B cell (primary cell): ENCODE measurements at regions not wholly inside any gene's neighbourhood (a gene's known extent, or its start where the extent isn't known, plus 50 kb on each side); places are given as distances from the start of the nearest gene placed in this dataset.
A peak's percentile ranks its signal among the peaks of the same experiment; 100 is the strongest.

ENCODE experiments used
- ATAC-seq: fragments of 200-7000 bp; cut with Tn5 transposase; one replicate; pipeline ENCODE4 v1.10.0; 2021; ENCODE audit warnings: low read depth, mild to moderate bottlenecking, moderate number of reproducible peaks, moderate library complexity
- CTCF ChIA-PET: fragments of 350-600 bp; sonication (Branson Sonifier 250); formaldehyde crosslinking; loops from one replicate; lab custom pipeline; 2021; ENCODE audit warnings: antibody characterized with exemption, inconsistent platforms; lab: Charles Lee
- POLR2A ChIA-PET: fragments of 350-600 bp; sonication (Branson Sonifier 250); formaldehyde crosslinking; loops from one replicate; lab custom pipeline; 2021; ENCODE audit warnings: antibody characterized with exemption; lab: Charles Lee
- DNase-seq: peaks from one replicate; pipeline ENCODE4 v3.0.0; 2013
- H2AFZ ChIP-seq: 2 replicates; pipeline ENCODE4 v1.6.1; 2012; ENCODE audit warnings: mild to moderate bottlenecking, low read depth, low read length; ENCODE audit not compliant: insufficient read depth, poor library complexity, severe bottlenecking
- H3K27ac ChIP-seq, 2 donors: 1 replicate in 1 of 2; 2 replicates in 1 of 2; pipeline ENCODE4 v1.5.1; 2012 to 2013; ENCODE audit warnings: low read length in 2 of 2, mild to moderate bottlenecking in 2 of 2, moderate library complexity in 1 of 2
- H3K27me3 ChIP-seq, 4 experiments: fragments of 200-600 bp in 1 of 4; sonication (generic) in 1 of 4; replicated peaks in 1 of 4; 1 replicate in 2 of 4; 2 replicates in 2 of 4; pipeline versions ENCODE4 v1.6.1 to v1.7.0; 2013 to 2016; ENCODE audit warnings: low read length in 3 of 4, mild to moderate bottlenecking in 2 of 4, mixed read lengths in 1 of 4, moderate library complexity in 1 of 4; ENCODE audit not compliant: insufficient read depth in 4 of 4, control insufficient read depth in 3 of 4; ENCODE audit errors: control extremely low read depth in 1 of 4
- H3K36me3 ChIP-seq, 2 experiments: replicated peaks in 1 of 2; 1 replicate in 1 of 2; 2 replicates in 1 of 2; pipeline versions ENCODE4 v1.6.1 to v1.7.1; 2013; ENCODE audit warnings: low read length in 1 of 2; ENCODE audit not compliant: insufficient read depth in 2 of 2, control insufficient read depth in 1 of 2; ENCODE audit errors: control extremely low read depth in 1 of 2, extremely low read depth in 1 of 2
- H3K4me1 ChIP-seq, 2 donors: fragments of 200-600 bp in 1 of 2; sonication (generic) in 1 of 2; 1 replicate in 1 of 2; 2 replicates in 1 of 2; pipeline versions ENCODE4 v1.5.1 to v1.6.1; 2013 to 2017; ENCODE audit warnings: low read length in 2 of 2; ENCODE audit not compliant: control insufficient read depth in 2 of 2, insufficient read depth in 2 of 2
- H3K4me2 ChIP-seq: replicated peaks from 2 replicates; pipeline ENCODE3; 2012; ENCODE audit warnings: mild to moderate bottlenecking, low read depth, low read length; ENCODE audit not compliant: poor library complexity, severe bottlenecking
- H3K4me3 ChIP-seq, 5 experiments: fragments of 200-600 bp in 1 of 5; sonication (generic) in 1 of 5; 1 replicate in 3 of 5; 2 replicates in 2 of 5; pipeline versions ENCODE4 v1.5.1 to v1.7.0; 2011 to 2016; ENCODE audit warnings: low read length in 4 of 5, mild to moderate bottlenecking in 4 of 5, low read depth in 2 of 5, control low read depth in 1 of 5, moderate library complexity in 1 of 5; ENCODE audit not compliant: insufficient read depth in 1 of 5; ENCODE audit errors: control extremely low read depth in 1 of 5, extremely low read depth in 1 of 5
- H3K79me2 ChIP-seq: fragments of 200-600 bp; sonication (generic); one replicate; pipeline ENCODE4 v1.6.0; 2016; ENCODE audit warnings: low read length; ENCODE audit not compliant: control insufficient read depth, insufficient read depth
- H3K9ac ChIP-seq: fragments of 200-600 bp; sonication (generic); 2 replicates; pipeline ENCODE4 v1.6.1; 2017; ENCODE audit warnings: mild to moderate bottlenecking, low read length, moderate library complexity
- H3K9me3 ChIP-seq, 3 donors: one replicate each; pipeline versions ENCODE4 v1.6.1 to v1.7.1; 2013; ENCODE audit warnings: low read length in 2 of 3; ENCODE audit not compliant: control insufficient read depth in 2 of 3, insufficient read depth in 1 of 3; ENCODE audit errors: control extremely low read depth in 1 of 3
- H4K20me1 ChIP-seq: 2 replicates; pipeline ENCODE4 v1.6.0; 2012; ENCODE audit warnings: mild to moderate bottlenecking, low read length; ENCODE audit not compliant: insufficient read depth, control insufficient read depth, poor library complexity, severe bottlenecking
- H3K27ac Mint-ChIP-seq: one replicate; pipeline ENCODE4 v1.8.0; 2021; ENCODE audit warnings: mixed read lengths
- H3K27me3 Mint-ChIP-seq: one replicate; pipeline ENCODE4 v1.8.0; 2021; ENCODE audit warnings: mixed read lengths
- H3K4me1 Mint-ChIP-seq: one replicate; pipeline ENCODE4 v1.8.0; 2021; ENCODE audit warnings: mixed read lengths
- H3K4me3 Mint-ChIP-seq: one replicate; pipeline ENCODE4 v1.8.0; 2021; ENCODE audit warnings: mixed read lengths
- H3K9me3 Mint-ChIP-seq: one replicate; pipeline ENCODE4 v1.8.0; 2022; ENCODE audit warnings: mixed read lengths; ENCODE audit not compliant: insufficient read depth
- EZH2 ChIP-seq: IDR thresholded peaks from 2 replicates; pipeline ENCODE4 v1.6.1; 2012; ENCODE audit warnings: borderline replicate concordance, low read depth, mild to moderate bottlenecking, moderate library complexity, low read length; ENCODE audit not compliant: insufficient read depth, poor library complexity, severe bottlenecking
- WGBS: methylation state at CpG from one replicate; pipeline ENCODE4 v1.1.5; 2013; ENCODE audit warnings: missing lambda C conversion rate; ENCODE audit not compliant: insufficient coverage; 5-methylcytosine and 5-hydroxymethylcytosine counted together
- intact Hi-C: fragments of 100-400 bp; cut with micrococcal nuclease; formaldehyde crosslinking; loops from one replicate; pipeline ENCODE4 v1.10.0; 2022
- TF ChIP-seq, protein P1 (sequence below): fragments of 200-600 bp; IDR thresholded peaks from one replicate; pipeline ENCODE4 v1.8.0; 2022; ENCODE audit warnings: antibody characterized with exemption, mild to moderate bottlenecking

DNA sequence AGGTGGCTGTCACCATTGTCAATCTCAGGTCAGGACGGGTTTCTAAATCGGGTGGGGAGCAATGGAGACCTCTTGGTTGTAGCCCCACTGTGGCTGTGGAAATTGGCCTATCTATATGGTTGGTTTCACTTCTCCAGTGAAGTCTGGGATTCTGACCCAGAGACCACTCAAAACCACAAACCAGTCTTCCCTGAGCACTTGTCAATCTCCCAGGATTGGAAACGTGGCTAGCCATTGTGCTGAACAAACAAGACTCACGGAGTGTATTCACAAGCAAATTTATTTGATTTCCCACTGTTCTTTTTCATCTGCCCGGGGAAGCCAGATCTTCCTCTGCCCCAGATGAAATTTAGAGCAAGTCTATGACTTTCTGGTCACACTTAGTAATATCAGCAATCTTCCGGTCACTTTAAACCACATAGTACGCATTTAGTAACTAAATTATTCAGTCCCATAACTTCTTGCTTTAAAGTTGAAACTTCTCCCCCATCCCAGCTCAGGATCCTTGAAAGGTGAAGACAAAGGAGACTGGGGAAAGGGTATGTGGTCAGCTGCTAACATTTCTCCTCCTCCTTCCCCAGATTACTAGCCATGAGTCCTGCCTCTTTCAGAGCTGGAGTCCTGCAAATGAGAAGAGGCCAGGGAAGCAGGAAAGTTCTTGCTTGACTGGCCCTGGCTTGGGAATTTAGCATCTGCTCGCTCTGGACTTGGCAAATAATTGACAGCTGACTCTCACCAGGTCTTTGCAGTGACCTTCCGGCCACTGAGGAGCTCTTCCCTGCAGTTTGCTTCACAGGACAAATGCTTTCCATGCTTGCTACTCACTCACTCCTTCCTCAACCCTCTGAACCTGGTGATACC is 123.2 kb upstream of the MAX start:
- Mint-ChIP-seq H3K9me3 (no peaks in the 10 kb centered on the region), H3K27me3 (no peaks in the 10 kb centered on the region), H3K27ac (peak overlapping the region; percentile 13), H3K4me1 (peaks cover 75% of the 10 kb centered on the region), H3K4me3 (peak overlapping the region; percentile 20)
- TF ChIP-seq, protein P1, sequence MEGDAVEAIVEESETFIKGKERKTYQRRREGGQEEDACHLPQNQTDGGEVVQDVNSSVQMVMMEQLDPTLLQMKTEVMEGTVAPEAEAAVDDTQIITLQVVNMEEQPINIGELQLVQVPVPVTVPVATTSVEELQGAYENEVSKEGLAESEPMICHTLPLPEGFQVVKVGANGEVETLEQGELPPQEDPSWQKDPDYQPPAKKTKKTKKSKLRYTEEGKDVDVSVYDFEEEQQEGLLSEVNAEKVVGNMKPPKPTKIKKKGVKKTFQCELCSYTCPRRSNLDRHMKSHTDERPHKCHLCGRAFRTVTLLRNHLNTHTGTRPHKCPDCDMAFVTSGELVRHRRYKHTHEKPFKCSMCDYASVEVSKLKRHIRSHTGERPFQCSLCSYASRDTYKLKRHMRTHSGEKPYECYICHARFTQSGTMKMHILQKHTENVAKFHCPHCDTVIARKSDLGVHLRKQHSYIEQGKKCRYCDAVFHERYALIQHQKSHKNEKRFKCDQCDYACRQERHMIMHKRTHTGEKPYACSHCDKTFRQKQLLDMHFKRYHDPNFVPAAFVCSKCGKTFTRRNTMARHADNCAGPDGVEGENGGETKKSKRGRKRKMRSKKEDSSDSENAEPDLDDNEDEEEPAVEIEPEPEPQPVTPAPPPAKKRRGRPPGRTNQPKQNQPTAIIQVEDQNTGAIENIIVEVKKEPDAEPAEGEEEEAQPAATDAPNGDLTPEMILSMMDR: no peak
- TF ChIP-seq EZH2: no peak
- peaks cover 2% of the 10 kb centered on the region for H3K79me2 ChIP-seq
- peaks cover 69 to 86% of the 10 kb centered on the region in 2 donors for H3K4me1 ChIP-seq
- no peaks in the 10 kb centered on the region for H4K20me1 ChIP-seq
- H3K9ac ChIP-seq: no peak overlapping the region
- no peak for DNase-seq
- ChIA-PET POLR2A (interaction anchor here (1.2 to 1.6 kb wide), 3 partner anchors 19 to 186 kb away, joined by 3 to 6 read pairs (median 5); partner anchors contain the start of gene FUT8), CTCF (interaction anchor here (1.1 to 12.1 kb wide), 13 partner anchors 10 to 605 kb away, joined by 3 to 135 read pairs (median 6); partner anchors contain the start of gene FUT8)
- no peak overlapping the region for H3K27ac ChIP-seq
- H3K4me2 ChIP-seq: peak overlapping the region; percentile 51
- 69% methylated on average over 5 of the region's 9 CpGs for WGBS
- no peaks in the 10 kb centered on the region for H3K36me3 ChIP-seq
- ATAC-seq: no peak
- intact Hi-C loops: loop anchor here (5.0 kb wide), 2 partner anchors 33 to 123 kb away; partner anchors contain the start of gene MAX
- peak overlapping the region; percentile 3 for H2AFZ ChIP-seq
- H3K27me3 ChIP-seq: no peaks in the 10 kb centered on the region
- no peaks in the 10 kb centered on the region for H3K9me3 ChIP-seq
- no peak overlapping the region for H3K4me3 ChIP-seq
